Pancreas (tissue), 10 donors: ENCODE measurements at regions not wholly inside any gene's neighbourhood (a gene's known extent, or its start where the extent isn't known, plus 50 kb on each side); places are given as distances from the start of the nearest gene placed in this dataset.

Experiments
- ATAC-seq, 4 donors: fragments of 200-7000 bp; cut with Tn5 transposase; one replicate each; pipeline versions ENCODE4 v1.8.0 to v1.9.1; 2020; ENCODE audit warnings: mild to moderate bottlenecking in 4 of 4, moderate library complexity in 4 of 4
- DNase-seq, 6 donors: peaks; one replicate each; pipeline ENCODE4 v3.0.0-alpha.2; 2020
- FAIRE-seq: peaks from 2 replicates; lab custom pipeline; 2012; peaks lifted over from hg19 to GRCh38; lab: Jason Lieb, UNC
- H3K27ac ChIP-seq, 4 donors: fragments of 200-600 bp; sonication (generic); 1 replicate in 3 of 4; 2 replicates in 1 of 4; pipeline versions ENCODE4 v1.5.0 to v1.8.0; 2020
- H3K27me3 ChIP-seq, 4 donors: fragments of 200-600 bp; one replicate each; pipeline ENCODE4 v1.8.0; 2021
- H3K36me3 ChIP-seq, 3 donors: fragments of 200-600 bp; sonication (generic) in 1 of 3; one replicate each; pipeline versions ENCODE4 v1.5.0 to v1.8.0; 2020 to 2021
- H3K4me1 ChIP-seq, 3 donors: fragments of 200-600 bp; one replicate each; pipeline ENCODE4 v1.8.0; 2021
- H3K4me3 ChIP-seq, 4 donors: fragments of 200-600 bp; sonication (generic) in 2 of 4; one replicate each; pipeline versions ENCODE4 v1.5.0 to v1.8.0; 2020 to 2021
- H3K9me3 ChIP-seq, 4 donors: fragments of 200-600 bp; one replicate each; pipeline ENCODE4 v1.8.0; 2021
- WGBS, 2 donors: extraction: QIAGEN DNeasy Blood & Tissue Kit; methylation state at CpG; one replicate each; pipeline ENCODE4 v1.1.7; 2013; 5-methylcytosine and 5-hydroxymethylcytosine counted together
- intact Hi-C, 3 donors: fragments of 100-400 bp; cut with DNase I; formaldehyde crosslinking; loops; one replicate each; pipeline versions ENCODE4 v1.11.1 to v1.14.2; 2022
- TF ChIP-seq, protein P1 (sequence below), 4 donors: fragments of 200-600 bp; sonication (generic) in 3 of 4; IDR thresholded peaks; one replicate each; pipeline versions ENCODE4 v1.5.0 to v1.8.0; 2021; ENCODE audit warnings: antibody characterized with exemption in 4 of 4
- donor health status: healthy with polysubstance abuse.
- donor health status: DM: no; HTN: no; CAD: no; lungs with moderate emphysema.
- donor health status: DM: no; HTN: no; CAD: no.
- donor health status: control.
- donor health status: control.
- donor health status: Bipolar disorder and iron deficiency.
- donor health status: DM: yes; HTN: yes; CAD: no.
- donor health status: DM: no; HTN: no; CAD: no.
- donor health status: DM: no; HTN: no; CAD: no.
- donor health status: DM: yes; HTN: yes; CAD: no.

DNA sequence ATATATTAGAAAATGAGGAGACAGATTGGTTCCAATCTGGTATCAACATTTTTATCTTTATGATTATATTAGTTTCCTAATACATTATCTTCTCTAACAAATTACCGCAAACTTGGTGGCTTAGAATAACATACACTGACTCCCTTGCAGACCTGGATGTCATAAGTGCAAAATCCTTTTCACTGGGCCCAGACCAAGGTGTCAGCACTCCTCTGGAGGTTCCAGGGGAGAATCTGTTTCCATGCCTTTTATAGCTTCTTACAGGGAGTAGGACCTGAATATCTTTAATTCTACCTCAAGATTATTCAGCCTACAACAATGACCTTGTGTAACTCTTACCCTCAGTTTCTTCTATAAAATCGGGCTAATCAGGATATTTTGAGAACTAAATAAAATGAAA, 329.9 kb upstream of the GRM3 start:
- 47 to 53% methylated on average over 2 of the region's 2 CpGs for WGBS, 2 donors
- TF ChIP-seq, protein P1, sequence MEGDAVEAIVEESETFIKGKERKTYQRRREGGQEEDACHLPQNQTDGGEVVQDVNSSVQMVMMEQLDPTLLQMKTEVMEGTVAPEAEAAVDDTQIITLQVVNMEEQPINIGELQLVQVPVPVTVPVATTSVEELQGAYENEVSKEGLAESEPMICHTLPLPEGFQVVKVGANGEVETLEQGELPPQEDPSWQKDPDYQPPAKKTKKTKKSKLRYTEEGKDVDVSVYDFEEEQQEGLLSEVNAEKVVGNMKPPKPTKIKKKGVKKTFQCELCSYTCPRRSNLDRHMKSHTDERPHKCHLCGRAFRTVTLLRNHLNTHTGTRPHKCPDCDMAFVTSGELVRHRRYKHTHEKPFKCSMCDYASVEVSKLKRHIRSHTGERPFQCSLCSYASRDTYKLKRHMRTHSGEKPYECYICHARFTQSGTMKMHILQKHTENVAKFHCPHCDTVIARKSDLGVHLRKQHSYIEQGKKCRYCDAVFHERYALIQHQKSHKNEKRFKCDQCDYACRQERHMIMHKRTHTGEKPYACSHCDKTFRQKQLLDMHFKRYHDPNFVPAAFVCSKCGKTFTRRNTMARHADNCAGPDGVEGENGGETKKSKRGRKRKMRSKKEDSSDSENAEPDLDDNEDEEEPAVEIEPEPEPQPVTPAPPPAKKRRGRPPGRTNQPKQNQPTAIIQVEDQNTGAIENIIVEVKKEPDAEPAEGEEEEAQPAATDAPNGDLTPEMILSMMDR (IDR thresholded peaks at IDR 0.05), result no peak
- DNase-seq, result no peak
- Histone ChIP-seq H3K4me1 (no peaks in the 10 kb centered on the region), H3K36me3 (no peaks in the 10 kb centered on the region), H3K9me3 (no peaks in the 10 kb centered on the region), H3K27me3 (no peaks in the 10 kb centered on the region), H3K27ac (no peak overlapping the region), H3K4me3 (no peak overlapping the region)
- intact Hi-C loops, result no loop called here
- no peak for FAIRE-seq
- no peak for ATAC-seq

DNA sequence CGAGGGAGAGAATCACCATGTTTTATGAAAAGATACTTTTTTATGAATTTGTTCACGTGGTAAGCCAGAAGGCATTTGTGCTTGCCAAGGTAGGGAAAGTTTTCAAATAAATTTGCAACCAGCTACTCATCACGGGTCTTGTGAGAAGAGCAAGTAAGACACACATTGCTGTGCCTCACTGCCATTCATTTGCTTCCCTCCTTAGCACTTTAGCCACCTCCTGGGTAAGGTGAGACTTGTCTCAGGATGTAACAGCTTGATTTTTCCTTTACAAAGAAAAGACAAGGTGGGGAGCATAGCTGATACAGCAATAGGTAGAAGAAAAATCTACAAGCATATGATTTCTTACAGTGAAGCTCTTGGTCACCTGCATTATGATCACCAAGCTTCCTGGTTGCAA, 342.4 kb upstream of the GRM3 start:
- no peak overlapping the region for H3K27ac ChIP-seq
- H3K4me3 ChIP-seq, result no peak overlapping the region
- ATAC-seq (no peak), FAIRE-seq (no peak), DNase-seq (no peak)
- 37 to 41% methylated on average over 3 of the region's 3 CpGs for WGBS, 2 donors
- intact Hi-C loops, result no loop called here
- H3K36me3 ChIP-seq, result no peaks in the 10 kb centered on the region
- H3K9me3 ChIP-seq, result no peaks in the 10 kb centered on the region
- H3K27me3 ChIP-seq, result no peaks in the 10 kb centered on the region
- TF ChIP-seq, protein P1 (IDR thresholded peaks at IDR 0.05), result no peak
- H3K4me1 ChIP-seq, result no peaks in the 10 kb centered on the region

DNA sequence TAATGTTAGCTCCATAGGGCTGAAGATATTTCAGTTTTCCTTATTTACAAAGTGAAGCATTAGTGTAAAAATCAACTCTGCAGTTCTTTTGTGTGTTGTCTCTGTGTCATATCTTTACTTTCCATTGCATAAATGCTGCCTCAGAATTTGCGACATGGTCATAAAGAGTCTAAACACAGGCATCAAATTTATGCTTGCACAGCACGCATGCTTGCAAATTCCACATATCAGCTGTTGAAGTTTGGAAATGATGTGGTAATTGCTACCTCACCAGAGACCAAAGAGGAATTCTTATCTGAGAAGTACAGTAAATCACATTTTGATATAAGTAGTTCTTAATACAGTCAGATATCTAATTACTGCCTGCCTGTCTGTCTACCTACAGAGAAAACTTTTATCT, 348.2 kb upstream of the GRM3 start:
- H3K4me3 ChIP-seq, result no peak overlapping the region
- ATAC-seq, result no peak
- WGBS, 2 donors, result 52 to 71% methylated on average over 2 of the region's 2 CpGs
- no peaks in the 10 kb centered on the region for H3K27me3 ChIP-seq
- no peaks in the 10 kb centered on the region for H3K36me3 ChIP-seq
- no peak for DNase-seq
- intact Hi-C loops, result no loop called here
- no peaks in the 10 kb centered on the region for H3K9me3 ChIP-seq
- FAIRE-seq, result no peak
- H3K4me1 ChIP-seq, result no peaks in the 10 kb centered on the region
- TF ChIP-seq, protein P1 (IDR thresholded peaks at IDR 0.05), result no peak
- H3K27ac ChIP-seq, result no peak overlapping the region

DNA sequence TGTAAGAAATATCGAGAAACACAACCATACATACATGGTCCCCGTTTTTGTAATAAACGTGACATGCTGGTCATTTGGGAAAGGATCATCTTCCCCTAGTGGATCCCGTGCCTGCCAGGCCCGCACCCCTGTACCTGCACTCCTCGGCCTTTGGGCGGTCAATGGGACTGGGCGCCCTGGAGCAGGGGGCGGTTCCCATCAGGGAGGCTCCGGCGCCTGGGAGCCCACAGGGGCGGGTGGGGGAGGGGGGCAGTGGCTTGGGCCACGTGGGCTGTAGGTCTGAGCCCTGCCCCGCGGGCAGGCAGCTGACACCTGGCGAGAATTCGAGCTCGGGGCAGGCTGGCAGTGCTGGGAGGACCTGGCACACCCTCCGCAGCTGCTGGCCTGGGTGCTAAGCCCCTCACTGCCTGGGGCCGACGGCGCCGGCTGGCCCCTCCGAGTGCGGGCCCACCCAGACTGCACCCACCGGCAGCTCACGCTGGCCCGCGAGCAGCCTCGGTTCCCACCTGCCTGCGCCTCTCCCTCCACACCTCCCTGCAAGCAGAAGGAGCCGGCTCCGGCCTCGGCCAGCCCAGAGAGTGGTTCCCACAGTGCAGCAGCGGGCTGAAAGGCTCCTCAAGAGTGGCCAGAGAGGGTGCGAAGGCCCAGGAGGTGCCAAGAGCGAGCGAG, 361.6 kb upstream of the GRM3 start:
- no peak overlapping the region for H3K27ac ChIP-seq
- no peaks in the 10 kb centered on the region for H3K9me3 ChIP-seq
- TF ChIP-seq, protein P1 (IDR thresholded peaks at IDR 0.05), result no peak
- 87 to 92% methylated on average over 37 to 38 of the region's 38 CpGs for WGBS, 2 donors
- no peaks in the 10 kb centered on the region for H3K4me1 ChIP-seq
- FAIRE-seq, result no peak
- no peak overlapping the region for H3K4me3 ChIP-seq
- intact Hi-C loops, result no loop called here
- DNase-seq, result peak in 2 of 6 donors; percentile 22 to 65
- ATAC-seq, result no peak
- H3K27me3 ChIP-seq, result no peaks in the 10 kb centered on the region
- no peaks in the 10 kb centered on the region for H3K36me3 ChIP-seq

DNA sequence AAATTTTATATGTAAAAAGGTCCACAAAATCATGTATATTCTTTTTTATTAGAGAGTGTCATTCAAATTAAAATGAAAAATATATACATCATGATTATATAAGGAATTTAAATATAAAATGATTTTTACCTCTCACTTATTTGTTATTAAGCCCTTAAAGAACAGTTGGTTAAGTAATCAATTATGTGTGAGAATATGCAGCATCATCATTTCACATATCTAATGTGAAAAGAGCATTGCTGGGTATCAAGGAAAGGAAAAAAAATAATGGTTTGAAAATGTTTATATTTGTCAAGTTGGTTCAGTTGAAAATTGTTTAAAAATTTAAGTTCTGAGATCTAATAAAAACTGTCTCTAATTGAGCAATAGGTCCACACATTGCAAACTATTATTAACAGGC, 363.6 kb upstream of the GRM3 start:
- Histone ChIP-seq H3K27ac (no peak overlapping the region), H3K9me3 (no peaks in the 10 kb centered on the region), H3K36me3 (no peaks in the 10 kb centered on the region), H3K4me1 (no peaks in the 10 kb centered on the region), H3K4me3 (no peak overlapping the region), H3K27me3 (no peaks in the 10 kb centered on the region)
- no peak for DNase-seq
- intact Hi-C loops, result no loop called here
- TF ChIP-seq, protein P1 (IDR thresholded peaks at IDR 0.05), result no peak
- ATAC-seq, result no peak
- FAIRE-seq, result no peak
